ENCODE measurements at regions not wholly inside any gene's neighbourhood (a gene's known extent, or its start where the extent isn't known, plus 50 kb on each side); places are given as distances from the start of the nearest gene placed in this dataset.

GRCh38 chr4:81665045-81665444 lies 193.3 kb upstream of the RASGEF1B start:
- Mint-ChIP-seq H3K4me3 (no peak overlapping the region), H3K27me3 (no peaks in the 10 kb centered on the region), H3K36me3 (ENCODE audit: low read depth) (no peaks in the 10 kb centered on the region), H3K27ac (no peak overlapping the region), H3K9me3 (peaks cover 2% of the 10 kb centered on the region), H3K4me1 (ENCODE audit: low read depth) (peaks cover 19% of the 10 kb centered on the region)
- DNase-seq = no peak

GRCh38 chr4:81664079-81664478 lies 192.4 kb upstream of the RASGEF1B start:
- Mint-ChIP-seq H3K9me3 (peaks cover 2% of the 10 kb centered on the region), H3K4me1 (ENCODE audit: low read depth) (peaks cover 19% of the 10 kb centered on the region), H3K36me3 (ENCODE audit: low read depth) (no peaks in the 10 kb centered on the region)

GRCh38 chr4:81663368-81663767 lies 191.7 kb upstream of the RASGEF1B start:
- Mint-ChIP-seq H3K9me3 (peaks cover 2% of the 10 kb centered on the region), H3K4me1 (ENCODE audit: low read depth) (peaks cover 19% of the 10 kb centered on the region), H3K36me3 (ENCODE audit: low read depth) (no peaks in the 10 kb centered on the region), H3K27ac (no peak overlapping the region), H3K27me3 (no peaks in the 10 kb centered on the region), H3K4me3 (no peak overlapping the region)
- no peak for DNase-seq

More at GRCh38 chr4:81664079-81664478, 192.4 kb upstream of the RASGEF1B start:
- Mint-ChIP-seq H3K4me3 (no peak overlapping the region), H3K27ac (no peak overlapping the region), H3K27me3 (no peaks in the 10 kb centered on the region)
- DNase-seq = no peak

GRCh38 chr4:81659051-81659450 lies 187.3 kb upstream of the RASGEF1B start:
- no peaks in the 10 kb centered on the region for H3K27me3 Mint-ChIP-seq
- H3K9me3 Mint-ChIP-seq = peaks cover 2% of the 10 kb centered on the region
- no peaks in the 10 kb centered on the region for H3K36me3 Mint-ChIP-seq (ENCODE audit: low read depth)
- H3K4me1 Mint-ChIP-seq (ENCODE audit: low read depth) = peaks cover 3% of the 10 kb centered on the region
- no peak overlapping the region for H3K4me3 Mint-ChIP-seq
- no peak for DNase-seq
- no peak overlapping the region for H3K27ac Mint-ChIP-seq

- Mint-ChIP-seq H3K4me1 (ENCODE audit: low read depth) (peaks cover 68% of the 10 kb centered on the region), H3K36me3 (ENCODE audit: low read depth) (no peaks in the 10 kb centered on the region), H3K9me3 (peaks cover 2% of the 10 kb centered on the region), H3K27me3 (no peaks in the 10 kb centered on the region), H3K27ac (peak overlapping the region; percentile 93), H3K4me3 (peak overlapping the region; percentile 35)
- DNase-seq = peak; percentile 55
Observed at GRCh38 chr4:81652069-81652478, 180.4 kb upstream of the RASGEF1B start.

GRCh38 chr4:81651243-81651899 lies 179.7 kb upstream of the RASGEF1B start:
- H3K4me3 Mint-ChIP-seq = peak overlapping the region; percentile 36
- peaks cover 72% of the 10 kb centered on the region for H3K4me1 Mint-ChIP-seq (ENCODE audit: low read depth)
- no peaks in the 10 kb centered on the region for H3K27me3 Mint-ChIP-seq
- no peaks in the 10 kb centered on the region for H3K36me3 Mint-ChIP-seq (ENCODE audit: low read depth)
- peak overlapping the region; percentile 93 for H3K27ac Mint-ChIP-seq
- DNase-seq = no peak
- peaks cover 2% of the 10 kb centered on the region for H3K9me3 Mint-ChIP-seq

GRCh38 chr4:81650606-81651242 lies 179.0 kb upstream of the RASGEF1B start:
- no peaks in the 10 kb centered on the region for H3K36me3 Mint-ChIP-seq (ENCODE audit: low read depth)
- peak overlapping the region; percentile 93 for H3K27ac Mint-ChIP-seq
- H3K9me3 Mint-ChIP-seq = peaks cover 2% of the 10 kb centered on the region
- H3K4me3 Mint-ChIP-seq = no peak overlapping the region
- DNase-seq = no peak
- H3K4me1 Mint-ChIP-seq (ENCODE audit: low read depth) = peaks cover 72% of the 10 kb centered on the region
- H3K27me3 Mint-ChIP-seq = no peaks in the 10 kb centered on the region

- DNase-seq = peak; percentile 47
- peaks cover 68% of the 10 kb centered on the region for H3K4me1 Mint-ChIP-seq (ENCODE audit: low read depth)
- peak overlapping the region; percentile 81 for H3K27ac Mint-ChIP-seq
- H3K9me3 Mint-ChIP-seq = peaks cover 7% of the 10 kb centered on the region
- no peaks in the 10 kb centered on the region for H3K27me3 Mint-ChIP-seq
- H3K36me3 Mint-ChIP-seq (ENCODE audit: low read depth) = no peaks in the 10 kb centered on the region
- H3K4me3 Mint-ChIP-seq = peak overlapping the region; percentile 56
Observed at GRCh38 chr4:81648576-81649275, 177.0 kb upstream of the RASGEF1B start.

GRCh38 chr4:81647388-81647787 lies 175.7 kb upstream of the RASGEF1B start:
- DNase-seq = no peak
- Mint-ChIP-seq H3K27me3 (no peaks in the 10 kb centered on the region), H3K4me1 (ENCODE audit: low read depth) (peaks cover 55% of the 10 kb centered on the region), H3K4me3 (no peak overlapping the region), H3K36me3 (ENCODE audit: low read depth) (no peaks in the 10 kb centered on the region), H3K9me3 (peaks cover 5% of the 10 kb centered on the region), H3K27ac (no peak overlapping the region)

GRCh38 chr4:81642543-81642942 lies 170.8 kb upstream of the RASGEF1B start:
- no peaks in the 10 kb centered on the region for H3K36me3 Mint-ChIP-seq (ENCODE audit: low read depth)
- peaks cover 5% of the 10 kb centered on the region for H3K9me3 Mint-ChIP-seq
- no peaks in the 10 kb centered on the region for H3K27me3 Mint-ChIP-seq
- H3K27ac Mint-ChIP-seq = no peak overlapping the region
- peaks cover 11% of the 10 kb centered on the region for H3K4me1 Mint-ChIP-seq (ENCODE audit: low read depth)
- H3K4me3 Mint-ChIP-seq = no peak overlapping the region
- DNase-seq = no peak

GRCh38 chr4:81639248-81639647 lies 167.5 kb upstream of the RASGEF1B start:
- Mint-ChIP-seq H3K27me3 (no peaks in the 10 kb centered on the region), H3K36me3 (ENCODE audit: low read depth) (no peaks in the 10 kb centered on the region), H3K27ac (no peak overlapping the region), H3K4me1 (ENCODE audit: low read depth) (peaks cover 3% of the 10 kb centered on the region), H3K9me3 (no peaks in the 10 kb centered on the region), H3K4me3 (no peak overlapping the region)
- DNase-seq = no peak

GRCh38 chr4:81638698-81639097 lies 167.0 kb upstream of the RASGEF1B start:
- H3K4me3 Mint-ChIP-seq = no peak overlapping the region
- H3K9me3 Mint-ChIP-seq = no peaks in the 10 kb centered on the region
- no peak for DNase-seq
- no peak overlapping the region for H3K27ac Mint-ChIP-seq
- no peaks in the 10 kb centered on the region for H3K27me3 Mint-ChIP-seq
- no peaks in the 10 kb centered on the region for H3K36me3 Mint-ChIP-seq (ENCODE audit: low read depth)
- peaks cover 3% of the 10 kb centered on the region for H3K4me1 Mint-ChIP-seq (ENCODE audit: low read depth)

- Mint-ChIP-seq H3K36me3 (ENCODE audit: low read depth) (no peaks in the 10 kb centered on the region), H3K4me3 (no peak overlapping the region), H3K9me3 (no peaks in the 10 kb centered on the region), H3K27ac (no peak overlapping the region), H3K27me3 (no peaks in the 10 kb centered on the region), H3K4me1 (ENCODE audit: low read depth) (peaks cover 20% of the 10 kb centered on the region)
- DNase-seq = no peak
Observed at GRCh38 chr4:81635739-81636138, 164.0 kb upstream of the RASGEF1B start.

- Mint-ChIP-seq H3K36me3 (ENCODE audit: low read depth) (no peaks in the 10 kb centered on the region), H3K4me1 (ENCODE audit: low read depth) (peaks cover 21% of the 10 kb centered on the region), H3K4me3 (no peak overlapping the region), H3K27me3 (no peaks in the 10 kb centered on the region), H3K9me3 (no peaks in the 10 kb centered on the region), H3K27ac (no peak overlapping the region)
- DNase-seq = no peak
Observed at GRCh38 chr4:81634766-81635549, 163.3 kb upstream of the RASGEF1B start.
